Stimulated activated CD4-positive, alpha-beta T cell treated with anti-CD3 and anti-CD28 coated beads, TNF-alpha, amount 100 ng/mL, for 48 hours (primary cell): ENCODE measurements at regions not wholly inside any gene's neighbourhood (a gene's known extent, or its start where the extent isn't known, plus 50 kb on each side); places are given as distances from the start of the nearest gene placed in this dataset.

Source experiments
- DNase-seq, 3 donors: peaks; one replicate each; pipeline ENCODE4 v3.0.0-alpha.2; 2020; ENCODE audit warnings: low read depth in 3 of 3

GRCh38 chr3:162007722-162008121, 511.1 kb downstream of the OTOL1 start:
- DNase-seq: no peak

GRCh38 chr3:162012633-162013032, 516.0 kb downstream of the OTOL1 start:
- no peak for DNase-seq

GRCh38 chr3:162014284-162014683, 517.7 kb downstream of the OTOL1 start:
- no peak for DNase-seq

GRCh38 chr3:162015856-162016255, 519.2 kb downstream of the OTOL1 start:
- no peak for DNase-seq

- DNase-seq: no peak
Observed at GRCh38 chr3:162019817-162020216, 523.2 kb downstream of the OTOL1 start.

GRCh38 chr3:162021206-162021605, 524.6 kb downstream of the OTOL1 start:
- no peak for DNase-seq

- DNase-seq: no peak
Observed at GRCh38 chr3:162022911-162023310, 526.3 kb downstream of the OTOL1 start.

GRCh38 chr3:162029736-162030135, 533.1 kb downstream of the OTOL1 start:
- no peak for DNase-seq

GRCh38 chr3:162034368-162034767, 537.8 kb downstream of the OTOL1 start:
- no peak for DNase-seq

GRCh38 chr3:162041622-162042021, 545.0 kb downstream of the OTOL1 start:
- DNase-seq: no peak

GRCh38 chr3:162052636-162053035, 556.0 kb downstream of the OTOL1 start:
- no peak for DNase-seq

GRCh38 chr3:162072656-162073164, 576.1 kb downstream of the OTOL1 start:
- no peak for DNase-seq

- DNase-seq: no peak
Observed at GRCh38 chr3:162073422-162073975, 576.9 kb downstream of the OTOL1 start.

- no peak for DNase-seq
Observed at GRCh38 chr3:162077108-162077507, 580.5 kb downstream of the OTOL1 start.

GRCh38 chr3:162082516-162082915, 585.9 kb downstream of the OTOL1 start:
- no peak for DNase-seq

- DNase-seq: no peak
Observed at GRCh38 chr3:162087361-162087760, 590.8 kb downstream of the OTOL1 start.

GRCh38 chr3:162092751-162093150, 596.1 kb downstream of the OTOL1 start:
- DNase-seq: no peak

GRCh38 chr3:162094301-162094700, 597.7 kb downstream of the OTOL1 start:
- DNase-seq: no peak

GRCh38 chr3:162096874-162097273, 600.3 kb downstream of the OTOL1 start:
- no peak for DNase-seq

GRCh38 chr3:162103808-162104207, 607.2 kb downstream of the OTOL1 start:
- no peak for DNase-seq

- no peak for DNase-seq
Observed at GRCh38 chr3:162111861-162112260, 615.3 kb downstream of the OTOL1 start.

GRCh38 chr3:162112719-162113118, 616.1 kb downstream of the OTOL1 start:
- no peak for DNase-seq

- DNase-seq: no peak
Observed at GRCh38 chr3:162117961-162118360, 621.4 kb downstream of the OTOL1 start.

- DNase-seq: no peak
Observed at GRCh38 chr3:162119651-162120050, 623.0 kb downstream of the OTOL1 start.
